NCI-H526 (cell line): ENCODE measurements at regions not wholly inside any gene's neighbourhood (a gene's known extent, or its start where the extent isn't known, plus 50 kb on each side); places are given as distances from the start of the nearest gene placed in this dataset.

Experiments used
- DNase-seq, 2 experiments: peaks; one replicate each; lab custom pipeline; 2025; lab: John Stamatoyannopoulos, UW

DNA sequence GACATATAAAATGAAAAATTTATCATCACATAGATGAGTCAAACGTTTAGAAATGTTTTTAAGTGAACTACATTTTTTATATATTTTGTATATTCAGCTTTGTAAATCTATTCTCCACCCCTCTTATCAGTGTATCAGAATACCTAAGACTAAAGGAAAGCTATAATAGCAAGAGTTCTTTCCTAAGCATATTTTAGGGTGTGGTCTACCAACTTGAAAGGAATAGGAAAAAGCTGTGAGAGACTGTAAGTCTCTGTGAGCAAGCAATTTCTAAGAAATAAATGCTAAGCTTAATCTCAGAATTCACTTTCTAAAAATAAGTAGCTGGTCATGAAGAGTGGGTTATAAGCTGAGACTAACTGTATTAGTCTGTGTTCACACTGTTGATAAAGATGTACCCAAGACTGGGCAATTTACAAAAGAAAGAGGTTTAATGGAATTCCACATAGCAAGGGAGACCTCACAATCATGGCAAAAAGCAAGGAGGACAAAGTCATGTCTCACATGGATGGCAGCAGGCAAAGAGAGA is 175.4 kb upstream of the PREP start:
- no peak for DNase-seq

DNA sequence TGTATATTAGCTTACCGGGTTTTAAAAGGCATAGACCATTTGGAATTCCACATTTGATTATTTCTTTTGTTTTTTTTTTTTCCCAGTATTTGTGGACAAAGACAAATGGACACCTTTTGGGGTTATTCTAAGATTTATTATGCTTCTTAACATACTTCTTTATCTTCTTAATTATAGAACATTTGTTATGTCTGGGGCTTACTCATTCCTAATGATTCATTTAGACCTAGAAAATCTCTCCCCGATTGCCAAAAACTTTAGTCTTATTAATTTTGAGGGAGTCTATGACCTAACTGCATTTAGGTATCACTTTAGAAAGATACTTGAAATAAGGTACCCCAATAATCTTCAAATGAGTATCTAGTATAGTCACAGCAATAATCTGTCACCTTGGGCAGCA is 170.7 kb upstream of the PREP start:
- no peak for DNase-seq

DNA sequence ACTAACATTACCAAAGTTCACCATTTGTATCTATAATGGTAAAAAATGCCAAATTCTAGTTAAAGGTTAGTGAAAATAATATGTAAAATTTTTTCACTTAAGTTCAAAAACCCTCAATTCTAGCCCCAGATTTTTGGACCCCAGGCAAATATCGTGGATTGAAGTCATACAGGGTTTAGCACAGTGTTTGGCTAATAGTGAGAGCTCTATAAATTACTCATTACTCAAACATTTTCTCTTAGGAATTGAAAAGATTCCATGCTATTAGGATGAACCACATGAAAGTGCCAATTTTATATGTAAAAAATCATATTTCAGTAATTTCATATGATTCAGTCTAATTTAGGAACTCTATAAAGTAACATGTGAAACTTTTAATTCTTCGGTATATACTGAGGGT is 170.3 kb upstream of the PREP start:
- DNase-seq: no peak

DNA sequence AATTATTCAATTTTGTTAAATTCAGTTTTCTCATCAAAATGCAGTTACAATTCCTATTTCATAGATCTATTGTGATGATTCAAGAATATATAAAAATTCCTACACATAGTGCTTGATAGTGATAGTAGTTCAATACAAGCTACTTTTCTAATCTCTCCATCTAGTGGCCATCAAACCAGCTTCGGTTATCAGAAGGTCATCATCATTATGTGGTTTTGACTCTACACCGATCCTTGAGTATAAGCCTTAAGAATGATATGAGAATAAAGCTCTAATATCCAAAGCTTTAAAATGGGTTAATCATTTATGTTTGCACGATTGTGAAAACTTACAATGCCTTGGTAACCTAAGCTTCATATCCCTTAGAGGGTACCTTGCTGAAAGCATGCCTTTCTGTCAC is 167.5 kb upstream of the PREP start:
- DNase-seq: no peak

DNA sequence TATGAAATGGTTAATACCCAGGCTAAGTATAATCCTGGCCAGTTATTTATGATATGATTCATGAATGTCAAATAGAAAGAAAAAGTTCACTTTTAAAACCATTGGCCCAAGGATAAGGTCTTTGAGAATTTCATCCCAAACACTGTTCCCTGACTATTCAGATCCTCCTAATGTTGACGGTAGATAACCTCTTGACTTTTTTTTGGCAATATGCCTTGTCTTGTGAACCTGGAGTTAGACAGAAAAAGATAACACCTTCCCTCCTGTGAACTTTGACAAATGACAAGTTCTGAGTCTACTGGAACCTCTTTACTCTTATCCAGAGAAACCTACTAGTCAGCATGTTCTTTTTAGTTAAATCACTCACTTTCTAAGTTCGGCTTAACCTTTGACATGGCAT is 166.8 kb upstream of the PREP start:
- DNase-seq: no peak

DNA sequence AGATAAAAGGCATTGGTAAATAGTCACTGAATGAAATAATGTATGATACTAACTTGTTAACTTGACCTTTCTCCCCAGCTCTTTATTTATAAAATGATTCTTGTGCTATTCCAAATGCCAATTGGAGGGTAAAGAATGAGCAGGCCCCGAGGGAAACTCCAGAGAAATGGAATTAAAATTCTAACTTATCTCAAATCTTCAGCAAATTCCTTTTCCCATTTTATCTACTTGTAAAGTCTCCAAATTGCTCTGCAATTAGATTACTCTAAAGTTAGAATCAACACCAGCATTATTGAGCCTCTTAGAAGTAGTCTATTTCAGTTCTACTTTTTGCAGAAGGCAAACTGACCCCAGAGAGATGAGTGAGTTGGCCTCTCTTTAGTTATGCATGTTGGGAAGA is 165.9 kb upstream of the PREP start:
- no peak for DNase-seq

DNA sequence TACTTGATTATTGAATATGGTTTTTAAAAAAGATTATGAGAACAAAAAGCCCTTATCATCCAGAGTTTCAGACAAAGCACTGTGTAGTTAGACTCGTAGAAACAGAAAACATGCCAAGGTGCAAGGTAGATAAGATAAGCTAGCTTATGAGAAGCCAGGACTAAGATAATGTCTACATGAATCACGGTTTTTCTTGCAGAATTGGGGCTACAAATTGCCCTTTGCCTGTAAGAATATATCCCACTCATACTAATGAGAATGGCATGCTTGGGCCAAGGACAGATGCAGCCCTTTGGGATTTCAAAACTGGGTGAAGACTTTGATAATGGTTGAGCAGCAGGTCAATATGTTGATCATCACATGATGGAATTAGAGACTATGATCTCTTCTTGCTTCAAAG is 165.3 kb upstream of the PREP start:
- DNase-seq: no peak

DNA sequence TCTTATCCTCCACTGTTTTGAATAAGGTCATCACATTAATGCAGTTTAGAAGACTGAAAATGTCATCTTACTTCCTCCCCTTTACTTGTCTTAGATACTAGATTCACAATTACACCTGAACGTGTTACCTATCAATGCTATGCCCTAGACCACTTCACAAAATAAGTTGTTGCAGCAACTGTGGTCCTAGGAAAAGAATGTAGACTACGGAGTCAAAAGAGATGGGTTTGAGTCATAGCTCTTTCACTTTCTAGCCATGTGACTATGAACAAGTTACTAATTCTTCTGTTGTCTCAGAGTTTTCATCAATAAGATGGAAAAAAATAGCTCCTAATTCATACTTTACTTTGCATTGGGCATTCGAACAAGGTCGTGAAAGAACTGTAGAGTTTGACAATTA is 164.3 kb upstream of the PREP start:
- DNase-seq: no peak

DNA sequence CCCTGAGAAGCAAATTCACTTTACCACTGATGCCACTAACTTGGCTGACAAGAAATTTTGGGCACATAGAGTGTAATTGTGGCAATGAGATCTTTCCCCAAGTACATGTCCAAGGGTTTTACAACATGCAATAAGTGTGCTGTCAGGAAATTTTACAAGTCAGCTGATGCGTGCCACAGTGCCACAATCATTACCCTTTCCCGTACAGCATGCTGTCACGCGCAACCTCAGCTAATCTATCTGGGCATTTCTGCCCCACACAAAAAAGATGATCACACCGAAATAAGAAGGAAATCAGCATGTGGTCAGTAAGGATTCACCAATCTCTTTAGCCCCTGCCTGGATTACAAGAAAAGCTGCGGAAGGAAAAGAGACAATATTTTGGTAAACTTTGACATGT is 163.6 kb upstream of the PREP start:
- no peak for DNase-seq

DNA sequence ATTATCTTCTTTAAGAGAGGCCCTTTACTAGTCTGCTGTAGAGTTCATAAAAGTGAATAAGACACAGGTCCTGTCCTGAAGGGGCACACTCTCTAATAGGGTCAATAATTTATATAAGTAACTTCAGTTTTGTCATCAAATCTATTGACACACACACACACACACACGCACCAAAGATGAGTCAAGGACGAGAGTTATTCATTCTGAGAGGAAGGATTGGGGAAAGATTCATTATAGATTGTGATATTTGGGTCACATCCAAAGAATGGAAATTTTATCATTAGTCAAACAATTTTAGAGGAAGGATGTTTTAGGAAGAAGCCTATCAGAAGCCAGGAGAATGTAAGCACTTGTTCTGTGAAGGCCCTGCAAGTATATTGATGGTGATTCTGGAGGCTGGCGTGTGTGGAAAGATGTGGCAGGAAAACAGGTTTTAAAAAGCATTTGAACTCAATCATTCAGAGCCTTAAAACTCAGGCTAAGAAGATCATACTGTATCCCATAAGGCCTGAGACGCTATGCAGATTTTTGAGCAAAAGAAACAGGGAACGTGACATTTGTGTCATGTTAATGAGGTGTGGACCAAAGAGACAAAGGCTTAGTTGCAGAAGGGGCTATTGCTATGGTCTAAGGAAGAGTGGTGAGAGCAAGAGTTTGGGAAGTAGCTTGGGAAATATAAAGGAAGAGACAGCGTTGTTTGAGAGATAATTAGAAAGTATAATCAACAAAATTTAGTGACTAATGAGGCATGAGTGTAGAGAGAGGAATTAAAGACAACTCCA is 161.4 kb upstream of the PREP start:
- DNase-seq: no peak

DNA sequence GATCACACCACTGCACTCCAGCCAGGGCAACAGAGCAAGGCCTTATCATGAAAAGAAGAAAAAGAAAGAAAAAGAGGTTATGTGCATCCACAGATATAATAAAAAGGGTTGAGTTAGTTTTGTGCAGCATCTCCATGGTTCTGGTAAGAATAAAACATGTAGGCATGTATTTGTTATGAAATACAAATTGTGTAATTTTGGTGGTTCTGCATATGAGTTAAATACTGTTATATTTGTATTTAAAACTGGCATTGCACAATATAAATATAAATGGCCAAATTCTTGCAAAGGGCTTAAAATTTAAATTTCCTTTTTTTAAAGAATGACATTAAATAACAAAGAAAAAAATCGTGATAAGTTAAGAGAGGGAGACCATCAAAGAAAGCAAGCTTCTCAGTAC is 159.1 kb upstream of the PREP start:
- no peak for DNase-seq

DNA sequence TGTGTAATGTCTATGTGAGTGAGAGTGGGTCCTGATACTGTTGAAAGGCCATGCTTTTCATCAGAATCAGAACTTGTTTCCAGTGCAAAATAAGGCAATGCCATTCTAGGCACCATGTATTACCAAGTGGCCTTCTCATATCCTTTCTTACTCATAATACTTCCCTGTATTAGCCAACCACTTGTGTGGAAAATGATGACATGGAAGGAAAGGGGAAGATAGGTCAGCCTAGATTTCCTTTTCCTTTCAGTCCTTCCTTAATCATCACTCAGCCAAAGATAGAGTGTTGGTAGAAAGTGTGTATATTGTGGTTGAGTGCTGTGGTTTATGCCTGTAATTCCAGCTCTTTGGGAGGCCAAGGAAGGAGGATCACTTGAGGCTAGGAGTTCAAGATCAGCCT is 158.6 kb upstream of the PREP start:
- no peak for DNase-seq

DNA sequence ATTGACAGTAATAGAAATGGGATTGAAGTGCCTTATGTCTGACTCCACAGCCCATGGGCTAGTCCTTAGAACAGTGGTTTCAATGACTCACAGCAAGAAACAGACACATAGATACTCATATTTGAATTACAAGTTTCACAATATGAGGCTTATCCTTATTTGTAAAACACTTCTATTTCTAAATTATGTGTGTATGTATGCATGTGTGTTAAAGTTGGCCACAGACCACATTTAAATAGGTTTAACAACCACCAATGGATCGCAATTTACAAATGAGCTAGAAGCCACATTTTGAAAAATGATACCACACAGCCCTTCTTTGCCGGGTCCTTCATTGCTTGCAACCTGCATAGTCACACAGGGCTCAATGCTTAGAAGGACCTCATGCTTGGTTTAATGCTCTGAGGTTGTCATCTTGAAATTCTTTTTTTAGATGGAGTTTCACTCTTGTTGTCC is 157.8 kb upstream of the PREP start:
- no peak for DNase-seq

DNA sequence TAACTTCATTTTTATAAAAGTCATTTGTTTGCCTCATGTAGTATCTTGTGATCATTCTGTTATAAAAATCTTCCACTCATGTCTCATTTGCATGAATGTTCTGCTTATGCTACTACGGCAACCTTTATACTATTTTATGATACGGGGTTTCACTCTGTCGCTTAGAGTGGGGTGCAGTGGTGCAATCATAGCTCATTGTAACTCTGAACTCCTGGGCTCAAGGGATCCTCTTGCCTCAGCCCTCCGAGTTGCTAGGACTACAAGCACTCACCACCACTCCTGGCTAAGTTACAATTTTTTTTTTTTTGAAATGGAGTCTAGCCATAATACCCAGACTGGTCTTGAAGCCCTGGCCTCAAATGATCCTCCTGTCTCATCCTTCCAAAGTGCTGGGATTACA is 154.4 kb upstream of the PREP start:
- DNase-seq: peak in 1 of 2 experiments; percentile 1

DNA sequence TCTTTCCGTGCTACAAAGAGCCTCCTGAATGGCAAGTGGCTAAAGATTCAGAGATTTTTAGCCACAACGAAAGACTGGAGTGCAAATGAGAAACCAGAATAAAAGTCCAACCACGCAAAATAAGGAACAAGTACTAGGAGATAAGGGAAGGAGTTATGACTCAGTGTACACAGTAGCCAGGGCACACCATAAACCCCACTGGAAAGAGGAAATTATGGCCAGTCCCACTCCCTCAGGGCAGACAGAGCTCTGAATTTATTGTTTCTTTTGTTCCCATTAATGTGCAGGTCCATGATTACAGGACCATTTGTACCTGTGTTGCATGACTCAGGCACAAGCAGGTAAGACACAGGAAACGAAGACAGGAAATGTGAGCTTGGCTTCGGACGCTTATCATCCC is 150.3 kb upstream of the PREP start:
- no peak for DNase-seq

DNA sequence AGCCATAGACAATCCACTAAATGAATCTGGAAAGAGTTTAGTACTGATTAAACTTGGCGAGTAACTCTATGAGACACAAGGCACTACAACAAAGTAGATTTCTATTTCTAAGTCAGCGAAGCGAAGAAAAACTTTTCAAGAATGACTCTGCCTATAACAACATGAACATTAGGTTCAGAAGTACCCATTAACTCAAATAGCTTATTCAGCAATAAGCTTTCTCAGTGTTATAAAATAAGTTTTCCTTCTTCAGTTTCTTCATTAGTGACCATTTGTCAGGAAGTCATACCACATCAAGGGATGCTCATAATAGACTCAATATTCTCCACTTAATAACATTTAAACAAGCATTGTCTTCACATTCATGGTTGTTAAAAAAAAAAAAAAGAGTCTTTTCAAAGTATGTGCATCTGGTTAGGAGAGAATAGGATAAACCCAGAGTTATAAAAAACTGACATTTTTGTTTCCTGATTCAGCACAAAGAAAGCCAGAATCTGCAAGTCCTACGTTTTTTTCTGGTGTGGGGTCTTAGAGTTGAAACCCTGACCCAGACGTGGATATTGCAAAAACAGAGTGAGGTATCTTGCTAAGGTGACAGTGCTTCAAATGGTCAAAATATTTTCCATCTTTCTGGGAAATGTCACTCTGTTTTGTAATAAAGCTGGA is 148.2 kb upstream of the PREP start:
- DNase-seq: no peak

DNA sequence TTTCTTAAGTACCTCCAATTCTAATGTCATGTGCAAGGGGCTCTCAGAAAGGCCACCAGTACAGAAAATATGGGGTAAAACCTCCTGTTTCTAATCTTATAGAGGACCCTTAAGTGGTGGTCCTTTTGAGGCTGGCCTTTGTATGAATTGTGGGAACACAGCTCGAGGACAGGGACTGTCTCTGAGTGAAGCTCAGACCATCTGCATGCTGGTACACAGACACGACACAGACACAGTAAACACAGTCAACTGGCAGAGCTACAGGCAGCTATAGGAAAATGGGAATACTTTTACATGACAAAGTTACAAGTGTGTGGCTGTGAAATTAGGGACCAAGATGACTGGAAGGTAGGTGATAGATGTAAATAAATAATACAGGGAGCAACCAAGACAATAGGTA is 143.9 kb upstream of the PREP start:
- DNase-seq: no peak

DNA sequence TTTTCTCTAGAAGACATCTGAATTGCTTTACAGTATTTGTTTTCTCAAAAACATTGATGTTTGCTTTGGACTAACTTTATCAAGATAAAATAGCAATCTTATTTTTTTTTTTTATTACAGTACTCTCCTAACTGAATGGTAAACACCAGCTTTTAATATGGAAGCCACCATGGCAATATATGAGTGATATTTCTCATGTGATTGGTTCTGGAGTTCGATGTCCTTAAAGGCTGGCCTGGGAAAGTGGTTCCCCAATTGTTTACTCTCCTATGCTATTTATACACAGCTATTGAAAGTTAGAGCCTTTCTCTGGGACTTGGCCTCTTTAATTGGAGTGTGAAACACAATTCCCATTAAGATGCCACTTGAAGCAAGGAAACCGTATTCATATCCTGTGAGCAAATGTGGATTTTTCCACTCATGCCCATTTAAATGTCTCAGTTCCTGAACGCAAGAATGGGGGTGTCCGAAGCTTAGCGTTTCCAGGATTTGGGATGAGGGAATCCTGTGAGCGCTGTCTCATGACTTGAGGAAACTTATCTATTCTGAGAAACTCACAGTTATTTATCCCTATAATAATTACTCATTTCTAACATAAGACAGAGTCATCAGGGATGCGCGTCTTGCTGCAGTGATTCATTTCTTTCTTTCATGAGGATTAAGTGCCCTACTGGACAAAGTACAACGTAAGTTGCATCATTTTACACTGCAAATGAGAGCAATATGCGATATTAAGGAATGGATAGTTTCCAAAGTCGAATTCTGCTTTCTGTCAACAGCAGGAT is 143.3 kb upstream of the PREP start:
- DNase-seq: no peak

DNA sequence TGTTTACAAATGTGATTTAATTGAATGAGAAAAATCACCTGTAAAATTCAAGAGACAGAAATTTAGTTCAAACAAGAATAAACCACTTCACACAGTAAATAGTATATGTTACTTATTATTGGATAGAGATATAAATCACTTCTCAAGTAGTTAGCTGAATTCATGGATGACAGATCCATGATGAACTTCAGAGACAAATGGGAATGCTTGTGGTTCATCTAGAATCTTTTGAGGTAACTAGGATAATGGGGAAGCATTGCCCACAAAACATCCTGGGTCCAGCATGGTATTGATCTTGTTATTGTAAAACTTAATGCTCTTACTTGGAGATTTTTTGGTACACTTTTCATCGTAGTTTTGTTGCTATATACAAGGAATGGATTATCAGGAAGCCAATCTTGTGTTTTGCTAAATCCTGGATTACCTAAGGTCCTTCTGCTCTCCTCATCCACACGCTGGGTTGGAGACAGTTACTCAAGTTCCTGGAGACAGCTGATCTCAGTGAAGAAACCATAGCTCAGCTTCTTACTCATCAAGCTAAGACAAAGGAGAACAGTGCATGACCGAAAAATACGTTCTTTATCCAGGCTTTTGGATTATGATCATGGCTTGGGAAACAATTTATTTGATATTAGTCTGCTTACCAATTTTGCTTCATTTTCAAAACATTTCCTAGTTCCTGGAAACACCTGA is 142.5 kb upstream of the PREP start:
- no peak for DNase-seq

DNA sequence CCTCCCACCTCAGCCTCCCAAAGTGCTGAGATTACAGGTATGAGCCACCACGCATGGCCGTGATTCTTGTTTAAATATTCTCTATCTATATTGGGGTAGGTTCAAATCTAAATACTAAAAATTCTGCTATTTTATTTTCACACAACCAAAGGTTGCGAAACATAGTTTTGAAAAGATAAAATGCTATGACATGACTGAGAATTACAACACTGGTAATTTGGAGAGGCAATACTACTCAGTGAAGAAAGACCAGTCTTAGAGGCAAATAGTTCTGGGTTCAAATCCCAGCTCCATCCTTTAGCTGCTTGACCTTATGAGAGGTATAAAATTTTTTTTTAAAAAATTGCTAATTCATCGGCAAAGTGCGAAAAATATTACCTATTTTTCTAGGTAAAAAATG is 137.0 kb upstream of the PREP start:
- no peak for DNase-seq

DNA sequence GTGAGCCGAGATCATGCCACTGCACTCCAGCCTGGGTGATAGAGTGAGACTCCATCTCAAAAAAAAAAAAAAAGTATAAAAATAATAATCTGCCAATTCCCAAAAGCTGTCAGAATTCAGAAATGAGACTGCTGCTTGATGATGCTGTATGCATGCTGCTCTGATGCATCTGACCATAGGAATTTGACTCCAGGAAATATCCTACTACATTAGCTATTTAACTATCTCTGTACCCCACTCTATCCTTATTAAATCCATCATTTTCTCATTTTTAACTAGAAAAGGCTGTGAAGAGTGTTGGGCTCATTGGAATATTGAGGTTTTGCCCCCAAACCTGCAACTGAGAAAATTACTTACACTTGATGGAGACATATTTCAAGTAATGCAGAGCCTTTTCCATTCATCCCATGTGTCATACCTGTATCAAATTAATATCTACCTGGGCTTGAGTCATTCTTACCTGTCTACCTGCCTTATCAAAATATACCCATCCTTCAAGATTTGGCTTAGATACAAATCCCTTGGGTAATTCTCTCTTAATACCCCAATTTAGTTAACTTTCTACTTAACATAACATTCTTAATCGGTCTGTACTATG is 135.2 kb upstream of the PREP start:
- DNase-seq: no peak

DNA sequence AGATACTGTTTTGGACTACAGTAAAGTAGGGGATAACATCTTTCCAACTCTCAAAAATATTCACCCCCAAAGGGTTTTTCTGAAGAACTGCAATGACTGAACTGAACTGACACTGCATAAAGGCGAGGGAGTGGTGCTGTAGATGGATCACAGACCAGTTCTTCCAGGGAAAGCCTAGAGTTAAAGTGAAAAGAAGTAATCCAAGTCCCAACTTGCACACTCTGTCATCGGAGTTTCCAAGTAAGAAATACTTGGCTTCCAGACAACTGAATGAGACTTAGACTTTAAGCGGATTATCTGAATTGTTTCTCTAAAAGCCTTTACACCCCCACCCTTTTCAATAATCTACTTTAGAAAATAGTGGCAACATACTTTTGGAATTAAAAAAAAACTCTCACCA is 134.1 kb upstream of the PREP start:
- no peak for DNase-seq
